HUDEP-2 (cell line): ENCODE measurements at regions not wholly inside any gene's neighbourhood (a gene's known extent, or its start where the extent isn't known, plus 50 kb on each side); places are given as distances from the start of the nearest gene placed in this dataset.

Experiments used
- DNase-seq, 76 experiments: peaks; one replicate each; lab custom pipeline; 2025; ENCODE audit not compliant: unreplicated experiment in 76 of 76; lab: John Stamatoyannopoulos, UW

- DNase-seq, result no peak
Measured at GRCh38 chr5:51027271-51027670, 356.0 kb upstream of the ISL1 start.

GRCh38 chr5:51028394-51028793, 354.9 kb upstream of the ISL1 start:
- DNase-seq, result no peak

GRCh38 chr5:51033215-51033614, 350.0 kb upstream of the ISL1 start:
- DNase-seq, result no peak

- no peak for DNase-seq
Measured at GRCh38 chr5:51034222-51034901, 348.9 kb upstream of the ISL1 start.

- no peak for DNase-seq
Measured at GRCh38 chr5:51039424-51040329, 343.6 kb upstream of the ISL1 start.

- no peak for DNase-seq
Measured at GRCh38 chr5:51043745-51044144, 339.5 kb upstream of the ISL1 start.

- no peak for DNase-seq
Measured at GRCh38 chr5:51047369-51047768, 335.9 kb upstream of the ISL1 start.

- DNase-seq, result no peak
Measured at GRCh38 chr5:51053361-51053760, 329.9 kb upstream of the ISL1 start.

- DNase-seq, result no peak
Measured at GRCh38 chr5:51060953-51061352, 322.3 kb upstream of the ISL1 start.

GRCh38 chr5:51072937-51073336, 310.3 kb upstream of the ISL1 start:
- no peak for DNase-seq

GRCh38 chr5:51082741-51083140, 300.5 kb upstream of the ISL1 start:
- no peak for DNase-seq

GRCh38 chr5:51091816-51092215, 291.4 kb upstream of the ISL1 start:
- DNase-seq, result no peak

GRCh38 chr5:51095486-51095885, 287.8 kb upstream of the ISL1 start:
- DNase-seq, result no peak

- no peak for DNase-seq
Measured at GRCh38 chr5:51096859-51097258, 286.4 kb upstream of the ISL1 start.

- DNase-seq, result no peak
Measured at GRCh38 chr5:51099173-51099853, 283.9 kb upstream of the ISL1 start.

- no peak for DNase-seq
Measured at GRCh38 chr5:51104556-51104955, 278.7 kb upstream of the ISL1 start.

- no peak for DNase-seq
Measured at GRCh38 chr5:51109786-51110410, 273.4 kb upstream of the ISL1 start.

GRCh38 chr5:51131266-51131665, 252.0 kb upstream of the ISL1 start:
- DNase-seq, result no peak

- no peak for DNase-seq
Measured at GRCh38 chr5:51138164-51138563, 245.1 kb upstream of the ISL1 start.

GRCh38 chr5:51148437-51148836, 234.8 kb upstream of the ISL1 start:
- DNase-seq, result no peak

GRCh38 chr5:51156222-51156621, 227.0 kb upstream of the ISL1 start:
- no peak for DNase-seq
